H1 (cell line): ENCODE measurements at regions not wholly inside any gene's neighbourhood (a gene's known extent, or its start where the extent isn't known, plus 50 kb on each side); places are given as distances from the start of the nearest gene placed in this dataset.

Source experiments
- ATF2 ChIP-seq: IDR thresholded peaks from 2 replicates; pipeline ENCODE4 v1.6.1; 2012; ENCODE audit warnings: low read length, inconsistent platforms
- CBX5 ChIP-seq: fragments of 300-800, 300-1000 bp; sonication (generic); IDR thresholded peaks from 2 replicates; pipeline ENCODE4 v1.7.1; 2016; ENCODE audit warnings: antibody characterized with exemption, low read length, low read depth
- JUND ChIP-seq: IDR thresholded peaks from 2 replicates; pipeline ENCODE4 v1.6.1; 2011; ENCODE audit warnings: mild to moderate bottlenecking, improper control_type of control experiment, low read length
- SIN3A ChIP-seq, 2 experiments: IDR thresholded peaks in 1 of 2; conservative IDR thresholded peaks in 1 of 2; 2 replicates each; pipeline ENCODE4 v1.6.1; 2011 to 2012; ENCODE audit warnings: low read length in 2 of 2, improper control_type of control experiment in 1 of 2, low read depth in 1 of 2, mild to moderate bottlenecking in 1 of 2
- TEAD4 ChIP-seq: IDR thresholded peaks from 2 replicates; pipeline ENCODE4 v1.6.1; 2012; ENCODE audit warnings: low read depth, low read length, inconsistent platforms, mixed read lengths

DNA sequence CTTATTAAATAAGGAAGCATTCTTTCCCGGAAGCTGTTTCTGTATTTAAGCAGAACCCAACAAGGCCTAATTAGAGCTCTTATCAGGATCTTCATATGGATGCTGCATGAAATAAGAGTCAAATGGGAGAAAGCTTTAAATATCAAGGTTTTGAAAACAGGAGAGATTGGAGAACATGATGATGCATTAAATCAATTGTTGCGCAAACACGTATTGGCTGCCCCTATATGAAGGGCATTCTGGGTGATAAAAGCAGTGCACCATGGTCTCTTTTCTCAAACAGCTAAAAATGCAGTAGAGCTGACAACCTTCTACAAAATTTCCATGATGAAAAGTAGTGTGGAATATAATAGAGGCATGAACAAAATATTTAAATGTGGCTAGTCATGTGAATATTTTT lies 98.9 kb downstream of the TBXT start (continued):
- TF ChIP-seq JUND, result no peak
- TF ChIP-seq SIN3A (conservative IDR thresholded peaks at IDR 0.05 in 1 of 2, IDR thresholded peaks at IDR 0.05 in 1 of 2; ENCODE audit: low read depth in 1 of 2, low read length in 2 of 2), result no peak
- no peak for TF ChIP-seq TEAD4
- no peak for TF ChIP-seq CBX5
- no peak for TF ChIP-seq ATF2
